ENCODE measurements at regions not wholly inside any gene's neighbourhood (a gene's known extent, or its start where the extent isn't known, plus 50 kb on each side); places are given as distances from the start of the nearest gene placed in this dataset.

DNA sequence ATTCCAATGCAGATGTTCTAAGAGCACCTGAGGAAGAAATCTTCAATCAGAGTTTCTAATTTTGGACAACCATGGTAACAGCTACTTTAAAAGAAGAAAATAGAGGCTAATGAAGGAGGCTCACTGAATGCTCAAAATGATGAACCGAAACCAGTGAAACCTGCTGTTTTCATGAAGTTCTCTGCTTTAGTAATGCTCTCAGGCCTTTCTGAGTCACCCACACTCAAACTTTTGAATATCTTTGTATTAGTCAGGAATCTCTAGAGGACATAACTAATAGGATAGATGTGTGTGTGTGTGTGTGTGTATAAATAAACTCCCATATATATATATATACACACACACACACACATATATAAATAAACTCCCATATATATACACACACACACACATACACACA is 76.9 kb upstream of the RIT2 start:
- H3K27me3 Mint-ChIP-seq (ENCODE audit: insufficient read depth, unreplicated experiment): no peaks in the 10 kb centered on the region
- H3K4me1 Mint-ChIP-seq (ENCODE audit: insufficient read depth, unreplicated experiment): peaks cover 7% of the 10 kb centered on the region
- CTCF ChIA-PET: no interaction called here
- POLR2A ChIA-PET: no interaction called here
- no peak overlapping the region for H3K27ac Mint-ChIP-seq (ENCODE audit: low read depth, unreplicated experiment)
- BruUV-seq (replicated peaks): no TSS peak
- no peak overlapping the region for H3K4me3 Mint-ChIP-seq (ENCODE audit: unreplicated experiment)
- peaks cover 8% of the 10 kb centered on the region for H3K9me3 Mint-ChIP-seq (ENCODE audit: unreplicated experiment)
- TF ChIP-seq, protein P1, sequence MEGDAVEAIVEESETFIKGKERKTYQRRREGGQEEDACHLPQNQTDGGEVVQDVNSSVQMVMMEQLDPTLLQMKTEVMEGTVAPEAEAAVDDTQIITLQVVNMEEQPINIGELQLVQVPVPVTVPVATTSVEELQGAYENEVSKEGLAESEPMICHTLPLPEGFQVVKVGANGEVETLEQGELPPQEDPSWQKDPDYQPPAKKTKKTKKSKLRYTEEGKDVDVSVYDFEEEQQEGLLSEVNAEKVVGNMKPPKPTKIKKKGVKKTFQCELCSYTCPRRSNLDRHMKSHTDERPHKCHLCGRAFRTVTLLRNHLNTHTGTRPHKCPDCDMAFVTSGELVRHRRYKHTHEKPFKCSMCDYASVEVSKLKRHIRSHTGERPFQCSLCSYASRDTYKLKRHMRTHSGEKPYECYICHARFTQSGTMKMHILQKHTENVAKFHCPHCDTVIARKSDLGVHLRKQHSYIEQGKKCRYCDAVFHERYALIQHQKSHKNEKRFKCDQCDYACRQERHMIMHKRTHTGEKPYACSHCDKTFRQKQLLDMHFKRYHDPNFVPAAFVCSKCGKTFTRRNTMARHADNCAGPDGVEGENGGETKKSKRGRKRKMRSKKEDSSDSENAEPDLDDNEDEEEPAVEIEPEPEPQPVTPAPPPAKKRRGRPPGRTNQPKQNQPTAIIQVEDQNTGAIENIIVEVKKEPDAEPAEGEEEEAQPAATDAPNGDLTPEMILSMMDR (IDR thresholded peaks at IDR 0.05; ENCODE audit: unreplicated experiment): no peak
- DNase-seq (ENCODE audit: unreplicated experiment): no peak
- no peaks in the 10 kb centered on the region for H3K36me3 Mint-ChIP-seq (ENCODE audit: insufficient read depth, unreplicated experiment)
- intact Hi-C loops (cut with micrococcal nuclease): no loop called here

GRCh38 chr18:43181711-43182110 is 66.2 kb upstream of the RIT2 start:
- no peak overlapping the region for H3K27ac Mint-ChIP-seq (ENCODE audit: low read depth, unreplicated experiment)
- no peak for DNase-seq (ENCODE audit: unreplicated experiment)
- ChIA-PET POLR2A (no interaction called here), CTCF (no interaction called here)
- H3K36me3 Mint-ChIP-seq (ENCODE audit: insufficient read depth, unreplicated experiment): no peaks in the 10 kb centered on the region
- no peak overlapping the region for H3K4me3 Mint-ChIP-seq (ENCODE audit: unreplicated experiment)
- H3K9me3 Mint-ChIP-seq (ENCODE audit: unreplicated experiment): no peaks in the 10 kb centered on the region
- intact Hi-C loops (cut with micrococcal nuclease): no loop called here
- BruUV-seq (replicated peaks): no TSS peak
- H3K4me1 Mint-ChIP-seq (ENCODE audit: insufficient read depth, unreplicated experiment): no peaks in the 10 kb centered on the region
- TF ChIP-seq, protein P1 (IDR thresholded peaks at IDR 0.05; ENCODE audit: unreplicated experiment): no peak
- no peaks in the 10 kb centered on the region for H3K27me3 Mint-ChIP-seq (ENCODE audit: insufficient read depth, unreplicated experiment)

GRCh38 chr18:43180814-43181213 is 65.3 kb upstream of the RIT2 start:
- H3K9me3 Mint-ChIP-seq (ENCODE audit: unreplicated experiment): no peaks in the 10 kb centered on the region
- intact Hi-C loops (cut with micrococcal nuclease): no loop called here
- H3K4me3 Mint-ChIP-seq (ENCODE audit: unreplicated experiment): no peak overlapping the region
- DNase-seq (ENCODE audit: unreplicated experiment): no peak
- H3K27me3 Mint-ChIP-seq (ENCODE audit: insufficient read depth, unreplicated experiment): no peaks in the 10 kb centered on the region
- H3K27ac Mint-ChIP-seq (ENCODE audit: low read depth, unreplicated experiment): no peak overlapping the region
- TF ChIP-seq, protein P1 (IDR thresholded peaks at IDR 0.05; ENCODE audit: unreplicated experiment): no peak
- ChIA-PET CTCF (interaction anchor here (1.1 kb wide), 1 partner anchor 882 kb away, joined by 3 read pairs; no protein-coding TSS in a partner anchor), POLR2A (interaction anchor here (0.8 kb wide), 1 partner anchor 585 kb away, joined by 3 read pairs; no protein-coding TSS in a partner anchor)
- H3K4me1 Mint-ChIP-seq (ENCODE audit: insufficient read depth, unreplicated experiment): no peaks in the 10 kb centered on the region
- BruUV-seq (replicated peaks): no TSS peak
- no peaks in the 10 kb centered on the region for H3K36me3 Mint-ChIP-seq (ENCODE audit: insufficient read depth, unreplicated experiment)

DNA sequence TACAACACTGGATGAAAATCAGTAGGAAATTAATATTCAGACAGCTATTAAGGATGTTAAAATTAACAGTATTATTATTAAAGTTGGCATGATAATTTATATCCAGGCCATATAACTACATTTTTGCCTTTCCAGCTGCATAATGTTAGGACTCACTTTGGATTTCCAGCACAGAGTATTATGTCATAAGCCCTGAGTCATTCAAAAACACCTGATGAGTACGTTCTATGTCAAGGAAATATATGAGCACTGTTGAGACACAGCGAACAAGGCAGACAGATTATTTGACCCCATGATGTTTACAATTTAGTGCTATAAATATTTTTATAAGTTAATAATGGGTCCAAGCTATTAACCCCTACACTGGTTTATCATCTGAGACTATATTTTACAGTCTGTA is 59.8 kb upstream of the RIT2 start:
- Mint-ChIP-seq H3K36me3 (ENCODE audit: insufficient read depth, unreplicated experiment) (no peaks in the 10 kb centered on the region), H3K4me3 (ENCODE audit: unreplicated experiment) (no peak overlapping the region), H3K27ac (ENCODE audit: low read depth, unreplicated experiment) (no peak overlapping the region), H3K9me3 (ENCODE audit: unreplicated experiment) (no peaks in the 10 kb centered on the region), H3K27me3 (ENCODE audit: insufficient read depth, unreplicated experiment) (no peaks in the 10 kb centered on the region), H3K4me1 (ENCODE audit: insufficient read depth, unreplicated experiment) (no peaks in the 10 kb centered on the region)
- BruUV-seq (replicated peaks): no TSS peak
- POLR2A ChIA-PET: interaction anchor here (0.7 kb wide), 1 partner anchor 16 kb away, joined by 4 read pairs; no protein-coding TSS in a partner anchor
- intact Hi-C loops (cut with micrococcal nuclease): no loop called here
- DNase-seq (ENCODE audit: unreplicated experiment): peak; percentile 43
- TF ChIP-seq, protein P1 (IDR thresholded peaks at IDR 0.05; ENCODE audit: unreplicated experiment): no peak
- CTCF ChIA-PET: no interaction called here

Data from MCF 10A (cell line).